HCT116 (cell line): ENCODE measurements at regions not wholly inside any gene's neighbourhood (a gene's known extent, or its start where the extent isn't known, plus 50 kb on each side); places are given as distances from the start of the nearest gene placed in this dataset.

Experiments used
- ATAC-seq: fragments of 200-7000 bp; cut with Tn5 transposase; 2 replicates; pipeline ENCODE4 v1.9.1; 2020; ENCODE audit warnings: mild to moderate bottlenecking, moderate library complexity
- BruUV-seq: library from RNA; stranded (reverse); fragments of 400-500 nt; replicated peaks from 2 replicates; lab custom pipeline; 2021; lab: Mats Ljungman, UMichigan
- CTCF ChIA-PET: fragments of 300-600 bp; sonication (Branson Sonifier 250); formaldehyde crosslinking; loops from one replicate; lab custom pipeline; 2021; ENCODE audit warnings: antibody characterized with exemption; lab: Charles Lee
- POLR2A ChIA-PET: fragments of 300-600, 350-600 bp; sonication (Branson Sonifier 250); formaldehyde crosslinking; loops from one replicate; lab custom pipeline; 2021; ENCODE audit warnings: antibody characterized with exemption; lab: Charles Lee
- RAD21 ChIA-PET, 2 experiments: fragments of 300-600 bp; sonication (Branson Sonifier 250); formaldehyde crosslinking; loops; one replicate each; lab custom pipeline; 2023; ENCODE audit warnings: low total read pairs in 2 of 2; ENCODE audit not compliant: uncharacterized antibody in 2 of 2, unreplicated experiment in 2 of 2, low non-redundant PET in 1 of 2; lab: Charles Lee
- DNase-seq: peaks from one replicate; pipeline ENCODE4 v3.0.0-alpha.2; 2010; ENCODE audit warnings: low read depth, low spot score
- H2AFZ ChIP-seq: fragments of 200-600 bp; shearing (Covaris generic), sonication (generic); 2 replicates; pipeline ENCODE4 v1.6.1; 2017; ENCODE audit warnings: low read depth, mixed run types, mixed read lengths, antibody characterized with exemption, low read length; ENCODE audit not compliant: poor library complexity, severe bottlenecking
- H3K27ac ChIP-seq: 2 replicates; pipeline ENCODE4 v1.5.1; 2012; ENCODE audit warnings: low read depth, low read length
- H3K27me3 ChIP-seq: fragments of 200-600 bp; sonication (generic); 2 replicates; pipeline ENCODE4 v1.6.1; 2016; ENCODE audit warnings: mixed run types, low read length, mixed read lengths; ENCODE audit not compliant: insufficient read depth
- H3K36me3 ChIP-seq, 2 experiments: fragments of 200-500 bp in 1 of 2; fragments of 200-600 bp in 1 of 2; sonication (Bioruptor generic) in 1 of 2; sonication (generic) in 1 of 2; 2 replicates each; pipeline versions ENCODE4 v1.5.1 to v1.6.1; 2014 to 2016; ENCODE audit warnings: low read length in 2 of 2, inconsistent platforms in 1 of 2, mixed read lengths in 1 of 2, mixed run types in 1 of 2; ENCODE audit not compliant: insufficient read depth in 2 of 2, control insufficient read depth in 1 of 2
- H3K4me1 ChIP-seq, 2 experiments: fragments of 200-600 bp in 1 of 2; sonication (generic) in 1 of 2; 2 replicates each; pipeline versions ENCODE4 v1.5.1 to v1.6.1; 2012 to 2017; ENCODE audit warnings: low read length in 2 of 2, inconsistent platforms in 1 of 2, mild to moderate bottlenecking in 1 of 2, mixed read lengths in 1 of 2, mixed run types in 1 of 2, moderate library complexity in 1 of 2; ENCODE audit not compliant: insufficient read depth in 2 of 2, control insufficient read depth in 1 of 2
- H3K4me2 ChIP-seq: fragments of 200-600 bp; sonication (generic); 2 replicates; pipeline ENCODE4 v1.6.1; 2017; ENCODE audit warnings: mixed run types, low read length, mixed read lengths
- H3K4me3 ChIP-seq, 2 experiments: fragments of 200-600 bp in 1 of 2; sonication (generic) in 1 of 2; replicated peaks in 1 of 2; 2 replicates each; pipeline ENCODE4 v1.5.1; 2011 to 2016; ENCODE audit warnings: low read length in 2 of 2, control low read depth in 1 of 2, low read depth in 1 of 2, mild to moderate bottlenecking in 1 of 2, mixed read lengths in 1 of 2, mixed run types in 1 of 2
- H3K79me2 ChIP-seq: fragments of 200-600 bp; sonication (generic); 2 replicates; pipeline ENCODE4 v1.6.1; 2017; ENCODE audit warnings: mild to moderate bottlenecking, mixed run types, low read length, moderate library complexity, mixed read lengths; ENCODE audit not compliant: insufficient read depth
- H3K9ac ChIP-seq: fragments of 200-600 bp; sonication (generic); 2 replicates; pipeline ENCODE4 v1.6.1; 2016; ENCODE audit warnings: low read length, mixed read lengths
- H3K9me2 ChIP-seq: fragments of 200-600 bp; sonication (generic), shearing (Covaris generic); 2 replicates; pipeline ENCODE4 v1.6.1; 2017; ENCODE audit warnings: mixed run types, mild to moderate bottlenecking, moderate library complexity; ENCODE audit not compliant: insufficient read depth
- H3K9me3 ChIP-seq, 2 experiments: fragments of 200-500 bp in 1 of 2; fragments of 200-600 bp in 1 of 2; sonication (Bioruptor generic) in 1 of 2; sonication (generic) in 1 of 2; 2 replicates each; pipeline ENCODE4 v1.6.1; 2014 to 2017; ENCODE audit warnings: low read length in 2 of 2, mixed read lengths in 2 of 2, inconsistent platforms in 1 of 2, low read depth in 1 of 2, mild to moderate bottlenecking in 1 of 2, mixed run types in 1 of 2, moderate library complexity in 1 of 2; ENCODE audit not compliant: control insufficient read depth in 1 of 2, insufficient read depth in 1 of 2
- H4K20me1 ChIP-seq: fragments of 200-600 bp; sonication (generic), shearing (Covaris generic); 2 replicates; pipeline ENCODE4 v1.6.1; 2017; ENCODE audit warnings: mixed run types, mild to moderate bottlenecking, moderate library complexity; ENCODE audit not compliant: insufficient read depth
- CBX3 ChIP-seq: IDR thresholded peaks from 2 replicates; pipeline ENCODE4 v1.6.1; 2012; ENCODE audit warnings: low read depth
- ELF1 ChIP-seq: IDR thresholded peaks from 2 replicates; pipeline ENCODE4 v1.6.1; 2012; ENCODE audit warnings: low read depth, borderline replicate concordance
- FOSL1 ChIP-seq: IDR thresholded peaks from 2 replicates; pipeline ENCODE4 v1.6.1; 2012; ENCODE audit warnings: low read depth
- JUND ChIP-seq: IDR thresholded peaks from 2 replicates; pipeline ENCODE4 v1.6.1; 2012
- RAD21 ChIP-seq: IDR thresholded peaks from 2 replicates; pipeline ENCODE4 v1.6.1; 2012; ENCODE audit warnings: low read depth, mild to moderate bottlenecking
- SIN3A ChIP-seq: IDR thresholded peaks from 2 replicates; pipeline ENCODE4 v1.6.1; 2012; ENCODE audit warnings: low read depth
- SP1 ChIP-seq: IDR thresholded peaks from 2 replicates; pipeline ENCODE4 v1.6.1; 2012; ENCODE audit warnings: low read depth
- SRF ChIP-seq: IDR thresholded peaks from 2 replicates; pipeline ENCODE4 v1.6.1; 2012; ENCODE audit warnings: low read depth
- TCF7L2 ChIP-seq: IDR thresholded peaks from 2 replicates; pipeline ENCODE4 v1.7.0; 2011; ENCODE audit warnings: borderline replicate concordance, inconsistent platforms; ENCODE audit not compliant: insufficient read depth, insufficient read length; ENCODE audit errors: extremely low read depth
- YY1 ChIP-seq: IDR thresholded peaks from 2 replicates; pipeline ENCODE4 v1.6.1; 2011; ENCODE audit warnings: low read length, low read depth, moderate library complexity, mild to moderate bottlenecking; ENCODE audit not compliant: insufficient replicate concordance; ENCODE audit errors: extremely low read depth
- ZNF274 ChIP-seq: fragments of 200-500 bp; sonication (Bioruptor generic); IDR thresholded peaks from 2 replicates; pipeline ENCODE4 v1.6.1; 2014; ENCODE audit warnings: mild to moderate bottlenecking, low read depth, low read length, inconsistent platforms
- intact Hi-C: fragments of 100-400 bp; cut with micrococcal nuclease; formaldehyde crosslinking; loops from 2 replicates; pipeline ENCODE4 v1.10.0; 2022
- TF ChIP-seq, protein P1 (sequence below), 3 experiments: fragments of 200-600 bp in 1 of 3; sonication (generic) in 1 of 3; IDR thresholded peaks in 2 of 3; conservative IDR thresholded peaks in 1 of 3; 2 replicates each; pipeline ENCODE4 v1.5.1; 2012 to 2017; ENCODE audit warnings: low read depth in 2 of 3, low read length in 2 of 3, antibody characterized with exemption in 1 of 3, borderline replicate concordance in 1 of 3, control low read depth in 1 of 3, mild to moderate bottlenecking in 1 of 3, mixed read lengths in 1 of 3, mixed run types in 1 of 3, moderate library complexity in 1 of 3; ENCODE audit not compliant: insufficient read depth in 1 of 3
- TF ChIP-seq, protein P2 (sequence below): IDR thresholded peaks from 2 replicates; pipeline ENCODE4 v1.6.1; 2012
- TF ChIP-seq, protein P3 (sequence below): IDR thresholded peaks from 2 replicates; pipeline ENCODE4 v1.6.1; 2012

DNA sequence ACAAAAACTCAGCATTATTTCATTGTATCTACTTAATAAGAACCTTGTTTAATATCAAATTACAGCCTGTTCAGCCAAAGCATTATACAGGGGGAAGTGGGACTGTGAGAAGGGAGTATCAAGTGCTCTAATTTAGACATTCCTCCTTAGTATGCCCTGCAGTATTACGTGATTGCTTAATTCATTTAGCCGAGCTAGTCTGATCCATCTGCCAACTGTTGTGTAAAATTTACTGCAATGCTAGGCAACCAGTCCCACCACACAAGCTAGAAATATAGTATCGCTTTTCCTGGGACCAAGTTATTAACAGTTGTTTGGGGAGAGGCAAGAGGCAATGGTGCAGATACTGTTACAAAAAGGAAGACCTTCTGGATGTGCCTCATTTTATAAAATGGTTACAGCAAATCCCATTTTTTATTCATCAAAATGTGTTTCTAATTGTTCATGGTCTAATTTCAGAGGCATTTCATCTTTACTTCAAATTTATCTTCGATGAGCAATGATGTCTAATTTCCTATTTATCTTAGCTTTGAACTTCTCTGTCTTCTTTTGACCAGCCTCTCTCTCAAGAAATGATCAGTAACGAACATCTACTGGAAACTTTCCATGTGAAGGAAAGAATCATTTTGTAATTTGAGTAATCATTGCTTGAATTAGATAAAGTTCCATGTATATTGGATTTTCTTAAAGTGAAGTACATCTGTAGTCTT lies 283.3 kb downstream of the DUSP10 start:
- ChIA-PET CTCF (no interaction called here), POLR2A (no interaction called here), RAD21 (no interaction called here)
- H3K79me2 ChIP-seq = no peaks in the 10 kb centered on the region
- no TSS peak for BruUV-seq
- no peaks in the 10 kb centered on the region for H3K9me3 ChIP-seq
- H4K20me1 ChIP-seq = no peaks in the 10 kb centered on the region
- no peaks in the 10 kb centered on the region for H3K9me2 ChIP-seq
- no peak overlapping the region for H2AFZ ChIP-seq
- ATAC-seq = no peak
- H3K27ac ChIP-seq = no peak overlapping the region
- H3K4me2 ChIP-seq = no peak overlapping the region
- no peak overlapping the region for H3K9ac ChIP-seq
- H3K4me1 ChIP-seq = no peaks in the 10 kb centered on the region
- intact Hi-C loops = no loop called here
- DNase-seq = no peak
- TF ChIP-seq, protein P1, sequence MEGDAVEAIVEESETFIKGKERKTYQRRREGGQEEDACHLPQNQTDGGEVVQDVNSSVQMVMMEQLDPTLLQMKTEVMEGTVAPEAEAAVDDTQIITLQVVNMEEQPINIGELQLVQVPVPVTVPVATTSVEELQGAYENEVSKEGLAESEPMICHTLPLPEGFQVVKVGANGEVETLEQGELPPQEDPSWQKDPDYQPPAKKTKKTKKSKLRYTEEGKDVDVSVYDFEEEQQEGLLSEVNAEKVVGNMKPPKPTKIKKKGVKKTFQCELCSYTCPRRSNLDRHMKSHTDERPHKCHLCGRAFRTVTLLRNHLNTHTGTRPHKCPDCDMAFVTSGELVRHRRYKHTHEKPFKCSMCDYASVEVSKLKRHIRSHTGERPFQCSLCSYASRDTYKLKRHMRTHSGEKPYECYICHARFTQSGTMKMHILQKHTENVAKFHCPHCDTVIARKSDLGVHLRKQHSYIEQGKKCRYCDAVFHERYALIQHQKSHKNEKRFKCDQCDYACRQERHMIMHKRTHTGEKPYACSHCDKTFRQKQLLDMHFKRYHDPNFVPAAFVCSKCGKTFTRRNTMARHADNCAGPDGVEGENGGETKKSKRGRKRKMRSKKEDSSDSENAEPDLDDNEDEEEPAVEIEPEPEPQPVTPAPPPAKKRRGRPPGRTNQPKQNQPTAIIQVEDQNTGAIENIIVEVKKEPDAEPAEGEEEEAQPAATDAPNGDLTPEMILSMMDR (IDR thresholded peaks at IDR 0.05 in 2 of 3, conservative IDR thresholded peaks at IDR 0.05 in 1 of 3; ENCODE audit: borderline replicate concordance in 1 of 3, insufficient read depth in 1 of 3, low read depth in 2 of 3, low read length in 2 of 3) = no peak
- TF ChIP-seq TCF7L2 (no peak), CBX3 (no peak), SP1 (no peak), YY1 (no peak), JUND (no peak)
- TF ChIP-seq, protein P2, sequence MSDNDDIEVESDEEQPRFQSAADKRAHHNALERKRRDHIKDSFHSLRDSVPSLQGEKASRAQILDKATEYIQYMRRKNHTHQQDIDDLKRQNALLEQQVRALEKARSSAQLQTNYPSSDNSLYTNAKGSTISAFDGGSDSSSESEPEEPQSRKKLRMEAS = no peak
- TF ChIP-seq, all 23 proteins: peak for 0
- Histone ChIP-seq H3K4me3 (no peak overlapping the region), H3K27me3 (no peaks in the 10 kb centered on the region), H3K36me3 (no peaks in the 10 kb centered on the region)

DNA sequence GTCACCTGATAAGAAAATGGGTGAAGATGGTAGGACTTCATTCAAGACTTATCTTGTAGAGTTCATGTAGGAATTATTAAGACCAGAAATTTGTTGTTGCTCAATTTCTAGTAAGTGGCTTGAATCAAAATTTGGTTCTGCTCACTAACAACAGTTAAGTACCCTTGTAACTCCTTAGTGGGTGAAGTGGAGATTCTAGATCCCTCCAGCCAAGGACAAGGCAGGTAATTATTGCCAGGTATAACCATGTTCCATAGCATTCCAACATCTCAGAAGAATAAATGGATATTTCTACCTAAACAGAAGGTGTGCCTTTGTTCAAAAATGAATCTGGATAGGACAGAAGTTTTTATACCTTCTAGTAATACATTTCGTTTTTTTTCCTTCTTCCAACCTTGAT lies 282.3 kb downstream of the DUSP10 start:
- no peaks in the 10 kb centered on the region for H3K9me2 ChIP-seq
- H3K4me2 ChIP-seq = no peak overlapping the region
- ChIA-PET POLR2A (no interaction called here), CTCF (no interaction called here), RAD21 (no interaction called here)
- no peak overlapping the region for H3K27ac ChIP-seq
- H3K36me3 ChIP-seq = no peaks in the 10 kb centered on the region
- H3K4me3 ChIP-seq = no peak overlapping the region
- DNase-seq = no peak
- no peaks in the 10 kb centered on the region for H4K20me1 ChIP-seq
- BruUV-seq = no TSS peak
- ATAC-seq = no peak
- H3K9ac ChIP-seq = no peak overlapping the region
- H3K9me3 ChIP-seq = no peaks in the 10 kb centered on the region
- intact Hi-C loops = no loop called here
- H2AFZ ChIP-seq = no peak overlapping the region
- no peaks in the 10 kb centered on the region for H3K27me3 ChIP-seq
- no peaks in the 10 kb centered on the region for H3K79me2 ChIP-seq
- TF ChIP-seq ZNF274 (no peak), FOSL1 (no peak), RAD21 (no peak), SRF (no peak), TCF7L2 (no peak), ELF1 (no peak), SP1 (no peak), YY1 (no peak), CBX3 (no peak), SIN3A (no peak), JUND (no peak)
- TF ChIP-seq, protein P3, sequence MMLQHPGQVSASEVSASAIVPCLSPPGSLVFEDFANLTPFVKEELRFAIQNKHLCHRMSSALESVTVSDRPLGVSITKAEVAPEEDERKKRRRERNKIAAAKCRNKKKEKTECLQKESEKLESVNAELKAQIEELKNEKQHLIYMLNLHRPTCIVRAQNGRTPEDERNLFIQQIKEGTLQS = no peak
- TF ChIP-seq, protein P2 = no peak
- TF ChIP-seq, all 23 proteins: peak for 0
- no peaks in the 10 kb centered on the region for H3K4me1 ChIP-seq
